ENCODE measurements at regions not wholly inside any gene's neighbourhood (a gene's known extent, or its start where the extent isn't known, plus 50 kb on each side); places are given as distances from the start of the nearest gene placed in this dataset.
A peak's percentile ranks its signal among the peaks of the same experiment; 100 is the strongest.
"Not testable (repeated sequence)": the region's sequence is repeated elsewhere in the genome, so short reads cannot be mapped to it uniquely, and the experiment has no call there.

DNA sequence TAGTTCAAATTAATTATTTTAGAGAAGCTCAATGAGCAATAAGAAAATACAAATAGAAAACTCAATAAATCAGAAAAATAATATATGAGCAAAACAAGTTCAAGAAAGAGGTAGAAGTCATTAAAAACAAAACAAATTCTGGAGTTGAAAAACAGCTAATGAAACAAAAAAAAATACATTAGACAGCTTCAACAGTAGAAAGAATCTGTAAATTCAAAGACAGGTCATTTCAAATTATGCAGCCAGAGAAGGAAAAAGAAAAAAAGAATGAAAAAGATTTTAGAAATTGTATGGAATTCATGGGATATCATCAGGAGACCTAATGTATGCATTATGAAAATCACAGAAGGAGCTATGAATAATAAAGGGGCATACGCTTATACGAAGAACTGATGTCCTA, 795.3 kb upstream of the ADGRB3 start:
- DNase-seq: no peak

DNA sequence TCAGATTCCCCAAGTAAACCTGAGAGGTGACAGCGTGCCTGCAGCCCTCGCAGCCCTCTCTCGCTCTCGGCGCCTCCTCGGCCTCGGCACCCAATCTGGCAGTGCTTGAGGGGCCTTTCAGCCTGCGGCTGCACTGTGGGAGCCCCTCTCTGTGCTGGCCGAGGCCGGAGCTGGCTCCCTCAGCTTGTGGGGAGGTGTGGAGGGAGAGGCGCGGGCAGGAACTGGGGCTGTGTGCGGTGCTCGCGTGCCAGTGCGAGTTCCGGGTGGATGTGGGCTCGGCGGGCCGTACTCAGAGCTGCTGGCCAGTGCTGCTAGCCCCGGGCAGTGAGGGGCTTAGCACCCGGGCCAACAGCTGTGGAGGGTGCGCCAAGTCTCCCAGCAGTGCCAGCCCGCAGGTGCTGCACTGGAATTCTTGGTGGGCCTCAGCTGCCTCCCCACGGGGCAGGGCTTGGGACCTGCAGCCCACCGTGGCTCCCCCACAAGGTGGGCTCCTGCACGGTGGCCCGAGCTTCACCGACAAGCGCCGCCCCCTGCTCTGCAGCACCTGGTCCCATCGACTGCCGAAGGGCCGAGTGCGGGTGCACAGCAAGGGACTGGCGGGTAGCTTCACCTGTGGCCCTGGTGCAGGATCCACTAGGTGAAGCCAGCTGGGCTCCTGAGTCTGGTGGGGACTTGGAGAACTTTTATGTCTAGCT, 809.7 kb upstream of the ADGRB3 start:
- no peak for DNase-seq

DNA sequence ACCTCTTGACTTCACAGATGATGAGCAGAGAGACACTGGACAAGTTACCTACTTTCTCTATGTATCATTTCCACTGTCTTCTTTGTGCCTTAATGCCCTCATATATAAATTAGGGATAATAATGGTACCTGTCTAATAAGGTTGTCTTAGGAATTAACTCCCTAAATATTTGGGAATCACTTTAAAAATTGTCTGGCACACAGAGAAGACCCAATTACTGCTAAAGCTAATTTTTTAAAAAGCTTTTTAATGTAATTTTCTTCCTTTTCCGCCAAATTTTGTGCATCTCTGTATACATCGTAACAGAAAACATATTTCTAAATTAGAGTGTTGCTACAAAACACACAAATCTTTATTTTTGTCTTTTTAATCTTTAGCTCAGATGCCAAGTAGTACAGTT, 816.8 kb upstream of the ADGRB3 start:
- DNase-seq: no peak

DNA sequence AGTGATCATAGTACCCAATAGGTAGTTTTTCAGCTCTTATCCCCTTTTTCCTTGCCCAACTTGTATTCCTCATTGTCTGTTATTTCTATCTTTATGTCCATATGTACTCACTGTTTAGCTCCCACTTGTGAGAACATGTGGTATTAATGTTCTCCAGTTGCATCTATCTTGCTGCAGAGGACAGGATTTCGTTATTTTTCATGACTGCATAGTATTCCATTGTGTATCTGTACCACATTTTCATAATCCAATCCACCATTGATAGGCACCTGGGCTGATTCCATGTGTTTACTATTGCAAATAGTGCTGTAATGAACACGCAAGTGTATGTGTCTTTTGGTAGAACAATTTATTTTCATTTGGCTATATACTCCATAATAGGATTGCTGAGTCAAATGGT, 819.5 kb upstream of the ADGRB3 start:
- DNase-seq: no peak

DNA sequence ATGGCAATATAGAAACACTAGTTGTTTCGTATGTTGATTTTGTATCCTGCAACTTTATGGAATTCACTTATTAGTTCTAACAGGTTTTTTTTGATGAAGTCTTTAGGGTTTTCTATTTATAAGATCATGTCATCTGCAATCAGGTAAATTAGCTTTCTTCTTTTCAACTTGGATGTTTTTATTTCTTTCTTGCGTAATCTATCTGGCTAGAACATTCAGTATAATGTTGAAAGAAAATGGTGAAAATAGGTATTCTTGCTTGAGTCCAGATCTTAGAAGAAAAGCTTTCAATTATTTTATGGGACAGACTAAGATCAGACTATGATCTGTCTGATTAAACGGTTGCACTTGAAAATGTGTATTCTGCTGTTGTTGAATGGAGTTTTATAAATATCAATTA, 820.8 kb upstream of the ADGRB3 start:
- no peak for DNase-seq

DNA sequence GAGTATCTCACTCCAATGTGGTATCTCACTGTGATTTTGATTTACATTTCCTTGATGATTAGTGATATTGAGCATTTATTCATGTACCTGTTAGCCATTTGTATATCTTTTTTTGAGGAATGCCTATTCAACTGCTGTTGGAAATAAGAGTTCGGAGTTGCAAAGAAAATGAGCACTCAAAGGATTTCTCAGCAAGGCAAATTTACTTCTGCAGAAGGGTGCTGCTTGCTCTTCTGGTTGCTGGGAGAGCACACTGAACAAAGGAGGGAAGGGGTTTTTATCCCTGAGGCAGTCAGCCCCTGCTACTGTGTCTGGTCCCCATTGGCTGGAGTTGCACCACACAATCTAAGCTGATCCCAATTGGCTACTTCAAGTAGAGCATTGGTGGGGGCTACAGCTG, 822.4 kb upstream of the ADGRB3 start:
- no peak for DNase-seq

DNA sequence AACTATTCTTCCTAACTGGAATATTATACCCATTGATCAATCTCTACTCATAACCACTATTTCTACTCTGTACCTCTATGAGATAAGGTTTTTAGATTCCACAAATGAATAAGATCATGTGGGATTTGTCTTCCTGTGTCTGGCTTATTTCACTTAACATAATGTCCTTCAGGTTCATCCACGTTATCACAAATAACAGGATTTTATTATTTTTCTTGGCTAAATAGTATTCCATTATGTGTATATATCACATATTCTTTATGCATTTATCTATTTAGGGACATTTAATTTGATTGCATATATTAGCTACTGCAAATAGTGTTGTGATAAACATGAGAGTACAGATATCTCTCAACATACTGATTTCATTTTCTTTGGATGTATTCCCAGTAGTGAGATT, 823.0 kb upstream of the ADGRB3 start:
- DNase-seq: no peak

DNA sequence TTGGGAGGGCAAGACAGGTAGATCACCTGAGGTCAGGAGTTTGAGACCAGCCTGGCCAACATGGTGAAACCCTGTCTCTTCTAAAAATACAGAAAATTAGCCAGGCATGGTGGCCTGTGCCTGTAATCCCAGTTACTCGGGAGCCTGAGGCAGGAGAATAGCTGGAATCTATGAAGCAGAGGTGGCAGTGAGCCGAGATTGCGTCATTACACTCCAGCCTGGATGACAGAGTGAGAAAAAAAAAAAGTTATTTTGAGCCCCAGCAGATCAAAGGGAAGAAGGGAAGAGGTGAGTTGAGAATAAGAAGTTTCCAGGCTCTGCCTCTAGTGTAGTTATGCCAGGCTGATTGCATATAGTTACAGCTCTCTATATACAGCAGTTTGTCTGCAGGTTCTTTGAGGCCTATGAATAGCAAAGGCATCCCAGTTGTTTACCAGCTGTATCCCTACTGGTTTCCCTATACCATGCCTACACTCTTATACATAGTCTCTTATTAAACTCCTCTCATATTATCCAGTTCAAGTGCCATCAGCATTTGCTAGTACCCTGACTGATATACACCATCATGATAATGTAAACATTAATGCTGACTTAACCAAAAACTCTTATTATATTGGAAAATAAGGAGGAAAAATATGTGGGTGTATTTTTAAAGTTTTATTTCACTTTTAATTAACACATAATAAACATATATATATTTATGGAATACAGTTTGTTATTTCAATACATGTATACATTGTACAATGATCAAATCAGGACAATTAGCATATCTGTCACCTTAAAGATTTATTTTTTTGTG, 823.6 kb upstream of the ADGRB3 start:
- DNase-seq: no peak

DNA sequence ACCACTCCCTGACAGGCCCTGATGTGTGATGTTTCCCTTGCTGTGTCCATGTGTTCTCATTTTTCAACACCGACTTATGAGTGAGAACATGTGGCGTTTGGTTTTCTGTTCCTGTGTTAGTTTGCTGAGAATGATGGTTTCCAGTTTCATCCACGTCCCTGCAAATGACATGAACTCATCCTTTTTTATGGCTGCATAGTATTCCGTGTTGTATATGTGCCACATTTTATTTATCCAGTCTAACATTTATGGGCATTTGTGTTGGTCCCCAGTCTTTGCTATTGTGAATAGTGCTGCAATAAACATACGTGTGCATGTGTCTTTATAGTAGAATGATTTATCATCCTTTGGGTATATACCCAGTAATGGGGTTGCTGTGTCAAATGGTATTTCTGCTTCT, 830.3 kb upstream of the ADGRB3 start:
- DNase-seq: not testable (repeated sequence)

DNA sequence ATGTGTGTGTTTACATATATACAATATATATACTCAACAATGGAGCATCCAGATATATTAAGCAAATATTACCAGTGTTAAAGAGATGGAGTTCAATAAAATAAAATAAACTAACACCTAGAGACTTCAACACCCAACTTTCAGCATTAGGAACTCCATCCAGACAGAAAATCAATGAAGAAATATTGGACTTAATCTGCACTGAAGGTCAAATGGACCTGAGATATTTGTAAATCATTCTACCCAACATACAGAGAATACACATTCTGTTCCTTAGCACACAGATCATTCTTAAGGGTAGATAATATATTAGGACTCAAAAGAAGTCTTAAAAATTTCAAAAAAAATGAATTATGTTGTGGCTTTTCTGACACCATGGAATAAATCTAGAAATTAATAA, 832.3 kb upstream of the ADGRB3 start:
- no peak for DNase-seq

DNA sequence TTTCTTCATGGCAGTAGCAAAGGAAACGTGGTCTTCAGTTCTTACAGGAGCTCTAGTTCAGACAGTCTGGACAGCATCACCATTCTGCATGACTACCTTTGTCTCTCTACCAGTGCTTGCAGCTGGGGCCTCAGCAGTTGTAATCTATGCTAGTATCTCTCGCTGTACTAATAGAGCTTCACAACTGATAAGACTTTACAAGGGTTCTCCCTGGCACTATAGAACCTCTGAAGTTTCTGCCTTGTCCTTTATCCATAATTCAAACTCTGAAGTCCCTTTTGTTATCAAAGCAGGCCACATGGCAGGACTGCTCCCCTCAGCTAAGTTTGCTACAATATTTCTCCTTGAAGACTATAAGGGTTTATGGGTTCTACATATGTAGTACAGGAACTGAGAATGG, 842.1 kb upstream of the ADGRB3 start:
- DNase-seq: no peak

DNA sequence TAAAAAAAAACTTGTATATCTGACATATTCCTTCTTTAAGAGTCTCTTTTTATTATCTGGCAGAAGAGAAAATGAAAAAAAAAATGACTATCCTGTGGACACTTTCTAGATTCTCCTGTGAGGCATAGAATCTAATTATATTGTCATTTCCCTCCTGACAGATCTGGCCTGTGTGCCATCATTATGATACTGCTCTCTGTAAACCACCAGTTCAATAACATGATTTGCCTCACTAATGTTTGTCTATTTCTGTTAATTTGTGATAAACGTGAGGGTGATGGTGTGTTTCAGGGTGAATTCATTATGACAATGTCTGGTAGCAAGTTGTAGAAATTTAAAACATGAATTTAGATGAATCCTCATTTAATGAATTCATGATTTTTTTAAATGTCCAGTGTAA, 844.5 kb upstream of the ADGRB3 start:
- no peak for DNase-seq

DNA sequence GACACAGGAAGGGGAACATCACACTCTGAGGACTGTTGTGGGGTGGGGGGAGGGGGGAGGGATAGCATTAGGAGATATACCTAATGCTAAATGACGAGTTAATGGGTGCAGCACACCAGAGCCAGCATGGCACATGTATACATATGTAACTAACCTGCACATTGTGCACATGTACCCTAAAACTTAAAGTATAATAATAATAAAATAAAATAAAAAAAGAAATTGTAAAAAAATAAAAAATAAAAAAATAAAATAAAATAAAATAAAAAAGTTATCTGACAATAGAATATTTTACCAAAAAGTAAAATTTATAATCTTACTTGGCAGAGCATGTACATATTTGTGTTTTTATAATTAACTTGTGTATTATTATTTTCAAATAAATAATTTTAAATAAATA, 848.0 kb upstream of the ADGRB3 start:
- DNase-seq: not testable (repeated sequence)

DNA sequence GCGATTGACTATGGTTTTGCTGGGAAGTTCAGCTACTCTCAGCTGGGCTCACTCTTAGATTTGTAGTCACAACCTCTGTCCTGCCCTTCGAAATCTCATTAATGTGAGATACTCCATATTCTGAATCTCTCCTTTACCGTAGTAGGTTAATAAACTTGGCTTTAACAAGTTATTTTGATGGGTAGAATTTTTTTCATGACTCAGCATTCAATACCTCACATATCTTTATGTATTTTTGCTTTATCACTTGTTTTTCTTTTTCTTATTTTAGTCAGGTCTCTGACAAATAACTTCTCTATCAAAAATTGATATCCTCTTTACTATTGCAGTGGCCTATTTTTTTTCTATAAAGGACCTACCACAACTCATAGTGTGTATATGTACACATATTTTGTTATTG, 855.2 kb upstream of the ADGRB3 start:
- no peak for DNase-seq

DNA sequence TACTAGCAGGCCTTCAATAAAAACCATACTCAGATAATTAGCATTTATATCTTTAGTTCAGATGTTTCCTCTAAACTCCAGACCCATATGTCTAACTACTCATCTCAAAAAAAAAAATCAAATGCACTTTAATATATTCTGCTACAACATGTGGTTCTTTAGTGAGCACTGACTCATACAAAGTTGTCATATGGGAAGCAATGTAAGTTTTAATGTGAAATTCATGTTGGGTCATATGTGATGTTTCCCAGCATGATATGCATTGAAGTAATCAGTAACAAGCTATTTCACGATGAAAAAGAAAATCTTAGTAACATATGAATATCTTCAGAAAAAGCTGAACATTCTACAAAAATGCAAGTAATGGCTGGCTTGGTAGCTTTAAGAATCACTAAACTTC, 859.7 kb upstream of the ADGRB3 start:
- no peak for DNase-seq

DNA sequence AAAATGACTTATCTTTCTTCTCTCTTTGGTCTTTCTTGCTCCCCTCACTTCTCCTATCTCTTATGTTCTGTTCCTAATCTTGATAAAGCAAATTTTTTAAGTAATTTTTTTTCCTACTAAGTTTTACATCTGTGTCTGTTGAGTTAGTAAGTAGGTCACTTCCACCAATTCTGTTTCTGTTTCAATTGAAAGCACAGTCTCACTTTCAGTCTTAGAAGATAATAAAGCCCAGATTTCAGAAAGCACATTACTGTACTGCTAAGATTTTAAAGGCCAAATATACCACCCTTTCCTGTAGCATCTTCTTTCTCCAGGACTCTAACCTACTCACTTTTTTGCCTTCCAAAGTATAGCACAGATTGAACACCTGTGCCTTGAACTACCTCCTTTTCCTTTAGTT, 866.1 kb upstream of the ADGRB3 start:
- DNase-seq: no peak

DNA sequence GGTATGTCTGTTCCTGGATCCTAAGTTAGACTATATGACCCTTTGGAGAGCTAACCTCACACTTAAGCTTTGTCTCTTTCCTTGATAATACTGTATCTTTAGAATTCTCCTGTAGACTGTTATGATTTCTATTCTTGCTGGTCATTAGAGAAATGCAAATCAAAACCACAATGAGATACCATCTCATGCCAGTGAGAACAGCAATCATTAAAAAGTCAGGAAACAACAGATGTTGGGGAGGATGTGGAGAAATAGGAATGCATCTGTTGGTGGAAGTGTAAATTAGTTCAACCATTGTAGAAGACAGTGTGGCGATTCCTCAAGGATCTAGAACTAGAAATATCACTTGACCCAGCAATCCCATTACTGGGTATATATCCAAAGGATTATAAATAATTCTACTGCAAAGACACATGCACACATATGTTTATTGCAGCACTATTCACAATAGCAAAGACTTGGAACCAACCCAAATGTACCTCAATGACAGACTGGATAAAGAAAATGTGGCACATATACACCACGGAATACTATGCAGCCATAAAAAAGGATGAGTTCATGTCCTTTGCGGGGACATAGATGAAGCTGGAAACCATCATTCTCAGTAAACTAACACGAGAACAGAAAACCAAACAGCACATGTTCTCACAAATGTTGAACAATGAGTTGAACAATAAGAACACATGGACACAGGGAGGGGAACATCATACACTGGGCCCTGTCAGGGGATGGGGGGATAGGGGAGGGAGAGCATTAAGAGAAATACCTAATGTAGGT, 867.8 kb upstream of the ADGRB3 start:
- DNase-seq: not testable (repeated sequence)

DNA sequence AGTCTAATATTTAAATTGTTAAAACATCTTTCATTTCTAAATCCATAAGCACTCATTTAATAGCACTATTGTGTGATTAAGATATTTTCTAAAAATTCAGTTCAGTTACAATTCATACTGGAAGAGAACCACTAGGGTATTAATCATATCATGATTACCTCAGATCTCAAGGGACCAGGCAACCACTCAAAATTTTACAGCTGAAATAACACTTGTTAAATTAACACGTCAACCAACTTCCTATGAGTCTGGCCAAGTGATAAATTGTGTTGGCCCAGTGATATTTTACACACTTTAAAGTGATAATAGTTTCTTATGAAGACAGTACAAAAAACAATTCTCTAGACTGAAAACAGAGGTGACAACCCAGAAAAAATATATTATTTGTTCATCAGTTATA, 869.0 kb upstream of the ADGRB3 start:
- peak; percentile 20 for DNase-seq

DNA sequence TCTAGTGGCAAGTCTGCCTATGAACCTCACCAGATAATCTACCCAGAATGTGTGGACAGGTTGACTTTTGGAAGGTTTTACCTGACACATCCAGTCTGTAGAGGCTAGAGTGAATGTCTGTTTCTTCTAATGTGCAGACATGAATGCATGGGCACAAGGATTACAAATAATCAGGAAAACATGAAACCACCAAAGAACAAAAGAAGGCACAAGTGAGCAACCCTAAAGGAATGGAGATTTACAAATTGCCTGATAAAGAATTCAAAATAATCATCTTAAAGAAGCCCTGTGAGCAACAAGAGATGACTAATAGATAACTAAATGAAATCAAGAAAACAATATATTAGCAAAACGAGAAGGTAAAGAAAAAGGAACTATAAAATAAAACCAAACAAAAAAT, 876.1 kb upstream of the ADGRB3 start:
- DNase-seq: no peak

DNA sequence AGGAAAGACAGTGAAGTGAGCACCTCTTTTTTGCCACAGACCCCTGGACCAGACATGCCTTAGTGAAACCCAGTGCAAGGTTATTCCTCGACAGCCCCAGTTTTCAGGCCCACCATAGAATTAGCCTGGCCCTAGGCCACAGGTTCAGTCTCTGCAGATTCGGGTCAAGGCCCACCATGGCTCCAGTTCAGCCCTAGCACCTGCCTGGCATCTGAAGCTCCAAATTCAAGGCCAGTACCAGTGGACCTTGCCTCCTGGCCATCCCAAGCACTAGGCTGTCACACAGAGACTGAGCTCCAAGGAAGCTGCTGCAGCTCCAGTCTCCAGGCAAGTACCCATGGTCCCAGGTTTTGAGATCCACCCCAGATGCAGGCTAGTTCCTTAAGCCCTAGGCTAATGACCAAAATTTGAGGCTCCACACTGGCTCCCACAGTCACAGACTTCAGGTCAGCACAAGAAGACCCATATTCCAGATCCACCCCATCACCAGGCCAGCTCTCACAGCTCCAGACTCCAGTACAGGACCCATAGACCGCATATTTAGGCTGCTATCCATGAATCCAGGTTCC, 877.5 kb upstream of the ADGRB3 start:
- no peak for DNase-seq

DNA sequence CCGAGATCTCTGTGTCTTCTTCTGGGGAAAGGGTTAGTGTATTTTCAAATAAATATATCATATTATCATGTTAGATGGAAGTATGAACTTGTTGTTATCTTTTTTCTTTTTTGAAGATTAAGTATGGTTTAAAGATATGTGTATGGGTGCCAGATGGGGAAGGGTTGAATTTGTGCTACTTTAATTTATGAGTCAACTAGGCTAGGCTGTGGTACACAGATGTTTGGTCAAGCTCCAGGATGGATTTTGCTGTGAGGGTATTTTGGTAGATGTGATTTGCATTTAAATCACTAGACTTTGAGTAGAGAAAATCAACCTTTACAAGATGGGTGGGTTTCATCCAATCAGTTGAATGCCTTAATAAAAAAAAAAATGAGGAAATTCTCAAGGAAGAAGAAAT, 886.6 kb upstream of the ADGRB3 start:
- DNase-seq: no peak

DNA sequence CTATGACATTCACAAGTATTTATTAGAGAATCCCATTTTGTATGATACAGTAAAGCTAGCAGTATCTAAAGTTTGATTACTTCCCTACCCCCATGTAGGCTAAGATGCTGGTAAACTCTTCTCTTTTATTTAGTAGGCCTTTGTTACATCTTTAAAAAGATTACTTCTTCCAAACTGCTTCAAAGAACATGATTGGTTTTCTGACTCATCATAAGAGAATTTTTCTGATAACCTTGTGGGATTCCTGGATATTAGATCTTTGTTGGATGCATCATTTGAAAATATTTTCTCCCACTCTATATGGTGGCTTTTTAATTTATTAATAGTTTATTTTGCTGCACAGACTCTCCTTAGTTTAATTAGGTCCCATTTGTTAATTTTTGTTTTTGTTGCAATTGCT, 898.3 kb upstream of the ADGRB3 start:
- no peak for DNase-seq

DNA sequence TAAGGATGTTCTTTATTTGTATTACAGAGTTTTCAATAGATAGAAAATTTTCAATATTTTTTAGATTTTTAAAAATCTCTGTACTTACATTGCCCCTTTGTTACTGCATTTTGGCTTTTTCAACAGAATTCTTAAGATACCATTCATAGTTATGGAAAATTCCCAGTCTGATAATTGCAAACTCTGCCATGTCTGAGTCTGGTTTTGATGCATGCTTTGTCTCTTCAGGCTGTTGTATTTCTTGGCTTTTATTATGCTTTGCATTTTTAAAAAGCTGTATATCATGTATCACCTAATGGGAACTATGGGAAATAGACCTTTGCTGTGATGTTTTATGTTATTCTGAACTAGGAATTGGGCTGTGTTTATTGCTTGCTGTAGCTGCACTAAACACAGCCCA, 898.9 kb upstream of the ADGRB3 start:
- no peak for DNase-seq

DNA sequence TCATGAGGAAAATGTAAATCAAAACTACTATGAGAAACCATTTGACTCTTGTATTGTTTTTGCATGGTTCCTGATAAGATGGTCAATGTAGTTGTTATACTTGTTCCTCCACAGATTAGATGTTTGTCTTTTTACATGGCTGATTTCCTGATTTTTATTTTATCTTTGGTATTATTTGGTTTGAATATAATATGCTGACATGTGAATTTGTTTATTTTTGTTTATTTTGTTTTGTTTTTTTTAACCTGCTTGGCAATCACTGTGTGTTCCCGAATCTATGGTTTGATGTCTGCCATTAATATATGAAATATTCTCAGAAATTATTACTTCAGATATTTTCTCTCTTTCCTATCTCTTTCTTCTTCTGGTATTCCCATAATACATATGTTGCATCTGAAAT, 899.5 kb upstream of the ADGRB3 start:
- no peak for DNase-seq

Data from SHP77 treated with DMSO at 0.1 percent for 48 hours (cell line).